ENCODE measurements at regions not wholly inside any gene's neighbourhood (a gene's known extent, or its start where the extent isn't known, plus 50 kb on each side); places are given as distances from the start of the nearest gene placed in this dataset.

DNA sequence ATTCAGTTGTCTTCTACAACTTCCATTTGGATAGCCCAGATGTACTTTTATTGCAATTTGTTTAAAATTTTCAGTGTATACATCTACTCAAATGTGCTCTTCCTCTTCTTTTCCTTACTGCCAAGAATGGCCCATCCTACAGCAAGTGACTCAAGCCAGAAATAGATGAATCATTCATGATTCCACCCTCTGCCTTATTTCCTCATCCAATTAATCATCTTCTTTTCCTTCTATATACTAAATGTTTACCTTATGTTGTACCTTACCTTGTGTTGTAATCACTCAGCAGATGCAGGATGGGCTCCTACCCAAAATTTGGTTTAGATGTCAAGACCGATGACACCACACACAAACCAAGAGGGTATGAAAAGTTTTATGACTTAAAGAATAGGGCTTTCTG, 437.8 kb downstream of the GRXCR1 start:
- Histone ChIP-seq H3K36me3 (ENCODE audit: insufficient read depth, low read length) (no peaks in the 10 kb centered on the region), H3K27me3 (ENCODE audit: insufficient read depth, low read length) (no peaks in the 10 kb centered on the region), H4K20me1 (ENCODE audit: insufficient read depth, low read length) (no peaks in the 10 kb centered on the region), H3K4me2 (ENCODE audit: low read length) (peak overlapping the region; percentile 3), H3K79me2 (ENCODE audit: insufficient read depth, low read length) (no peaks in the 10 kb centered on the region), H2AFZ (ENCODE audit: low read depth, low read length) (no peak overlapping the region), H3K4me3 (ENCODE audit: insufficient read depth, low read depth, low read length) (no peak overlapping the region), H3K4me1 (ENCODE audit: insufficient read depth, low read length) (peaks cover 31% of the 10 kb centered on the region), H3K9ac (ENCODE audit: low read length) (peak overlapping the region; percentile 29), H3K9me3 (ENCODE audit: insufficient read depth, low read depth, low read length) (no peaks in the 10 kb centered on the region), H3K27ac (ENCODE audit: low read depth, low read length) (peak overlapping the region; percentile 72)
- TF ChIP-seq, protein P1, sequence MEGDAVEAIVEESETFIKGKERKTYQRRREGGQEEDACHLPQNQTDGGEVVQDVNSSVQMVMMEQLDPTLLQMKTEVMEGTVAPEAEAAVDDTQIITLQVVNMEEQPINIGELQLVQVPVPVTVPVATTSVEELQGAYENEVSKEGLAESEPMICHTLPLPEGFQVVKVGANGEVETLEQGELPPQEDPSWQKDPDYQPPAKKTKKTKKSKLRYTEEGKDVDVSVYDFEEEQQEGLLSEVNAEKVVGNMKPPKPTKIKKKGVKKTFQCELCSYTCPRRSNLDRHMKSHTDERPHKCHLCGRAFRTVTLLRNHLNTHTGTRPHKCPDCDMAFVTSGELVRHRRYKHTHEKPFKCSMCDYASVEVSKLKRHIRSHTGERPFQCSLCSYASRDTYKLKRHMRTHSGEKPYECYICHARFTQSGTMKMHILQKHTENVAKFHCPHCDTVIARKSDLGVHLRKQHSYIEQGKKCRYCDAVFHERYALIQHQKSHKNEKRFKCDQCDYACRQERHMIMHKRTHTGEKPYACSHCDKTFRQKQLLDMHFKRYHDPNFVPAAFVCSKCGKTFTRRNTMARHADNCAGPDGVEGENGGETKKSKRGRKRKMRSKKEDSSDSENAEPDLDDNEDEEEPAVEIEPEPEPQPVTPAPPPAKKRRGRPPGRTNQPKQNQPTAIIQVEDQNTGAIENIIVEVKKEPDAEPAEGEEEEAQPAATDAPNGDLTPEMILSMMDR (IDR thresholded peaks at IDR 0.05; ENCODE audit: insufficient read depth, low read depth, low read length): no peak
- TF ChIP-seq EZH2 (IDR thresholded peaks at IDR 0.05; ENCODE audit: insufficient read depth, low read length): no peak
- no peaks in the 10 kb centered on the region for H3K9me3 Mint-ChIP-seq (ENCODE audit: unreplicated experiment)
- H3K36me3 Mint-ChIP-seq (ENCODE audit: low read depth, unreplicated experiment): no peaks in the 10 kb centered on the region
- DNase-seq (ENCODE audit: low read depth) (peak; percentile 76), FAIRE-seq (no peak)
- peaks cover 17% of the 10 kb centered on the region for H3K4me1 Mint-ChIP-seq (ENCODE audit: low read depth, unreplicated experiment)
- H3K27ac Mint-ChIP-seq (ENCODE audit: unreplicated experiment): no peak overlapping the region
- no peaks in the 10 kb centered on the region for H3K27me3 Mint-ChIP-seq (ENCODE audit: low read depth, unreplicated experiment)
- no peak overlapping the region for H3K4me3 Mint-ChIP-seq (ENCODE audit: unreplicated experiment)

DNA sequence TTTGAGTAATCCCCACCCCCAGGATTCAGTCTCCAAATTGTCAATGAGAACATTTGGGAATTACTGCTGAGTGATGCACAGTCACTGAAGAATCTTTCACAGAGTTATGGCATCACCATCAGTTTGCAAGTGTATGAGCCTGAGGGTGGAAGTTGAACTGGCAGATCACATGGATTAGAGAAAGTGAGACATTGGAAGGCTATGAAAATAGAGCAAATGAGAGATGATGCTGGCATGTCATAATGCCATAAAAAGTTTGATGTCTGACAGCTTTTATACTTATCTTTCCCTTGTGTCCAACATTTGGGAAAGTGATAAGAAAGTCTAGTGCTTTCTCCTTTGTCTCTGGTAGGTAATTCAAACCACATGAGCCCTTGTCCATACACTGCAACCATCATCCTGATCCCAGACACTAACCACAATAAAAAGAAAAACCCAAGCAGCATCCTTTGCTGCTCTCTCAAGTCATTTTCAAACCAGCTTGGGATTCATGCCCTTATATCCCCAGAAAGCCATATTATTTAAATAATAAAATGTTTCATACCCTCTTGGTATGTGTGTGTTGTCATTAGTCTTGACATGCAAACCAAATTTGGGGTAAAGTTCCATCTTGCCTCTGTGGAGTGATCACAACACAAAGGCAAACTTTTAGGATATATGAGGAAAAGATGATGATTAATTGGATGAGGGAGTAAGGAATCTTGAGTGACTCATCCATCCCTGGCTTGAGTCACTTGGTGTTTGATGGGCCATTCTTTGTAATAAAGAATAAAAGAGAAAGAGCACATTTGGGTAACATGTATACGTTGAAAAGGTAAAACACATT, 438.9 kb downstream of the GRXCR1 start:
- Histone ChIP-seq H2AFZ (ENCODE audit: low read depth, low read length) (no peak overlapping the region), H3K79me2 (ENCODE audit: insufficient read depth, low read length) (no peaks in the 10 kb centered on the region), H3K27me3 (ENCODE audit: insufficient read depth, low read length) (no peaks in the 10 kb centered on the region), H3K4me1 (ENCODE audit: insufficient read depth, low read length) (peaks cover 28% of the 10 kb centered on the region), H4K20me1 (ENCODE audit: insufficient read depth, low read length) (no peaks in the 10 kb centered on the region), H3K27ac (ENCODE audit: low read depth, low read length) (peak overlapping the region; percentile 72), H3K36me3 (ENCODE audit: insufficient read depth, low read length) (no peaks in the 10 kb centered on the region), H3K4me3 (ENCODE audit: insufficient read depth, low read depth, low read length) (no peak overlapping the region), H3K4me2 (ENCODE audit: low read length) (peak overlapping the region; percentile 64), H3K9me3 (ENCODE audit: insufficient read depth, low read depth, low read length) (no peaks in the 10 kb centered on the region), H3K9ac (ENCODE audit: low read length) (peak overlapping the region; percentile 16)
- H3K27me3 Mint-ChIP-seq (ENCODE audit: low read depth, unreplicated experiment): no peaks in the 10 kb centered on the region
- DNase-seq (ENCODE audit: low read depth) (peak; percentile 89), FAIRE-seq (peak; percentile 17)
- H3K4me3 Mint-ChIP-seq (ENCODE audit: unreplicated experiment): no peak overlapping the region
- H3K36me3 Mint-ChIP-seq (ENCODE audit: low read depth, unreplicated experiment): no peaks in the 10 kb centered on the region
- peak overlapping the region; percentile 28 for H3K27ac Mint-ChIP-seq (ENCODE audit: unreplicated experiment)
- no peaks in the 10 kb centered on the region for H3K9me3 Mint-ChIP-seq (ENCODE audit: unreplicated experiment)
- peaks cover 14% of the 10 kb centered on the region for H3K4me1 Mint-ChIP-seq (ENCODE audit: low read depth, unreplicated experiment)
- TF ChIP-seq EZH2 (IDR thresholded peaks at IDR 0.05; ENCODE audit: insufficient read depth, low read length): no peak
- TF ChIP-seq, protein P1 (IDR thresholded peaks at IDR 0.05; ENCODE audit: insufficient read depth, low read depth, low read length): no peak

DNA sequence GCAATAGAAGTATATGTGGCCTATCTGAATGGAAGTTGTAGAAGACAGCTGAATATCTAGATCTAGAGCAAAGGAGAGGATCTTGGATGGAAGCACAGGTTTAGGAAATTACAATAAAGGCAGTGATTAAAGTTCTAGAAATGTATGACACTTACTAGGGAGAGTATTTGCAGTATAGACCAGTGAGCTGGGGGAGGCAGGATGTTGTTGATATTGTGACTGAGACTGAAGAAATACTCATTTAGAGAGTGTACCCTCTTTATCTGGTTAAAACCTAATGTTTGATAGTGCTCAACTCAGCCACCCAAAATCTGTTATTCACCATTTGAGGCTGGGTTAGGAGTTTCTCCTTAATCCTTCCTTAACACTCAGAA, 439.5 kb downstream of the GRXCR1 start:
- H3K4me2 ChIP-seq (ENCODE audit: low read length): peak overlapping the region; percentile 64
- no peak for DNase-seq (ENCODE audit: low read depth)
- H3K4me3 Mint-ChIP-seq (ENCODE audit: unreplicated experiment): no peak overlapping the region
- no peaks in the 10 kb centered on the region for H3K27me3 Mint-ChIP-seq (ENCODE audit: low read depth, unreplicated experiment)
- H3K36me3 ChIP-seq (ENCODE audit: insufficient read depth, low read length): no peaks in the 10 kb centered on the region
- TF ChIP-seq, protein P1 (IDR thresholded peaks at IDR 0.05; ENCODE audit: insufficient read depth, low read depth, low read length): no peak
- no peak for TF ChIP-seq EZH2 (IDR thresholded peaks at IDR 0.05; ENCODE audit: insufficient read depth, low read length)
- H3K27ac Mint-ChIP-seq (ENCODE audit: unreplicated experiment): peak overlapping the region; percentile 22
- no peaks in the 10 kb centered on the region for H3K9me3 Mint-ChIP-seq (ENCODE audit: unreplicated experiment)
- peaks cover 28% of the 10 kb centered on the region for H3K4me1 ChIP-seq (ENCODE audit: insufficient read depth, low read length)
- peak overlapping the region; percentile 16 for H3K9ac ChIP-seq (ENCODE audit: low read length)
- no peaks in the 10 kb centered on the region for H3K9me3 ChIP-seq (ENCODE audit: insufficient read depth, low read depth, low read length)
- no peaks in the 10 kb centered on the region for H3K27me3 ChIP-seq (ENCODE audit: insufficient read depth, low read length)
- no peaks in the 10 kb centered on the region for H3K79me2 ChIP-seq (ENCODE audit: insufficient read depth, low read length)
- peaks cover 14% of the 10 kb centered on the region for H3K4me1 Mint-ChIP-seq (ENCODE audit: low read depth, unreplicated experiment)
- H3K4me3 ChIP-seq (ENCODE audit: insufficient read depth, low read depth, low read length): no peak overlapping the region
- H3K36me3 Mint-ChIP-seq (ENCODE audit: low read depth, unreplicated experiment): no peaks in the 10 kb centered on the region
- peak overlapping the region; percentile 72 for H3K27ac ChIP-seq (ENCODE audit: low read depth, low read length)
- peak; percentile 9 for FAIRE-seq
- H4K20me1 ChIP-seq (ENCODE audit: insufficient read depth, low read length): no peaks in the 10 kb centered on the region
- H2AFZ ChIP-seq (ENCODE audit: low read depth, low read length): no peak overlapping the region
